PC-9 (cell line): ENCODE measurements at regions not wholly inside any gene's neighbourhood (a gene's known extent, or its start where the extent isn't known, plus 50 kb on each side); places are given as distances from the start of the nearest gene placed in this dataset.
"Not testable (repeated sequence)": the region's sequence is repeated elsewhere in the genome, so short reads cannot be mapped to it uniquely, and the experiment has no call there.

ENCODE experiments used
- BruUV-seq: library from RNA; stranded (reverse); fragments of 400-500 nt; replicated peaks from 2 replicates; lab custom pipeline; 2021; lab: Mats Ljungman, UMichigan
- CTCF ChIA-PET: fragments of 300-600 bp; sonication (Branson Sonifier 250); formaldehyde crosslinking; loops from one replicate; lab custom pipeline; 2022; ENCODE audit warnings: antibody characterized with exemption; lab: Charles Lee
- POLR2A ChIA-PET: fragments of 300-600 bp; sonication (Branson Sonifier 250); formaldehyde crosslinking; loops from one replicate; lab custom pipeline; 2022; ENCODE audit warnings: antibody characterized with exemption; ENCODE audit not compliant: unreplicated experiment; lab: Charles Lee
- DNase-seq, 2 experiments: peaks; one replicate each; pipeline versions ENCODE4 v3.0.0 to v3.0.0-alpha.2; 2015 to 2022; ENCODE audit warnings: mixed read lengths in 1 of 2
- H2AFZ ChIP-seq: fragments of 200-600 bp; sonication (generic); 2 replicates; pipeline ENCODE4 v1.8.1; 2017; ENCODE audit warnings: antibody characterized with exemption
- H3F3A ChIP-seq: fragments of 200-600 bp; sonication (generic); 2 replicates; pipeline ENCODE4 v1.8.1; 2017; ENCODE audit warnings: antibody characterized with exemption, mild to moderate bottlenecking, low read depth; ENCODE audit not compliant: insufficient read depth
- H3K27ac ChIP-seq: fragments of 200-600 bp; sonication (generic); 2 replicates; pipeline ENCODE4 v1.6.1; 2016; ENCODE audit warnings: mixed run types
- H3K27me3 ChIP-seq: fragments of 200-600 bp; sonication (generic); 2 replicates; pipeline ENCODE4 v1.6.1; 2016; ENCODE audit warnings: low read depth, mixed run types; ENCODE audit not compliant: insufficient read depth
- H3K36me3 ChIP-seq: fragments of 200-600 bp; sonication (generic); 2 replicates; pipeline ENCODE4 v1.6.1; 2016; ENCODE audit warnings: low read depth, mixed run types
- H3K4me1 ChIP-seq: fragments of 200-600 bp; sonication (generic); replicated peaks from 2 replicates; pipeline ENCODE4 v1.6.1; 2016; ENCODE audit warnings: mixed run types; ENCODE audit not compliant: insufficient read depth
- H3K4me2 ChIP-seq: fragments of 200-600 bp; sonication (generic); 2 replicates; pipeline ENCODE4 v1.6.1; 2017; ENCODE audit warnings: mixed run types
- H3K4me3 ChIP-seq: fragments of 200-600 bp; sonication (generic); 2 replicates; pipeline ENCODE4 v1.6.1; 2016; ENCODE audit warnings: mixed run types
- H3K79me2 ChIP-seq: fragments of 200-600 bp; sonication (generic); 2 replicates; pipeline ENCODE4 v1.6.1; 2017; ENCODE audit warnings: low read depth, mixed run types
- H3K9me2 ChIP-seq: fragments of 200-600 bp; sonication (generic); 2 replicates; pipeline ENCODE4 v1.8.1; 2017; ENCODE audit warnings: mild to moderate bottlenecking; ENCODE audit not compliant: insufficient read depth
- H3K9me3 ChIP-seq: fragments of 200-600 bp; sonication (generic); 2 replicates; pipeline ENCODE4 v1.8.1; 2016; ENCODE audit warnings: low read depth; ENCODE audit not compliant: insufficient read depth
- H4K20me1 ChIP-seq: fragments of 200-600 bp; sonication (generic); 2 replicates; pipeline ENCODE4 v1.8.1; 2017; ENCODE audit not compliant: insufficient read depth
- EZH2 ChIP-seq: fragments of 200-600 bp; sonication (generic); IDR thresholded peaks from 2 replicates; pipeline ENCODE4 v1.8.0; 2017; ENCODE audit warnings: antibody characterized with exemption, low read depth
- intact Hi-C: fragments of 100-400 bp; cut with micrococcal nuclease; formaldehyde crosslinking; loops from one replicate; pipeline ENCODE4 v1.10.0; 2022; ENCODE audit not compliant: unreplicated experiment
- TF ChIP-seq, protein P1 (sequence below): fragments of 200-600 bp; sonication (generic); conservative IDR thresholded peaks from 2 replicates; pipeline ENCODE4 v1.6.1; 2017; ENCODE audit warnings: mixed run types, antibody characterized with exemption, mild to moderate bottlenecking, moderate library complexity

GRCh38 chr2:130265570-130266247, 67.5 kb upstream of the TUBA3E start:
- H3K36me3 ChIP-seq, H3K79me2 ChIP-seq, H3K9me2 ChIP-seq, BruUV-seq, H2AFZ ChIP-seq, DNase-seq, H3K4me1 ChIP-seq, H3K9me3 ChIP-seq, H3K27ac ChIP-seq, POLR2A ChIA-PET, H3F3A ChIP-seq, H3K4me3 ChIP-seq, CTCF ChIA-PET, H4K20me1 ChIP-seq, H3K4me2 ChIP-seq, intact Hi-C loops: not testable (repeated sequence)
- peaks cover 58% of the 10 kb centered on the region for H3K27me3 ChIP-seq

- H3K4me3 ChIP-seq, H3K79me2 ChIP-seq, H3K36me3 ChIP-seq, H3K4me1 ChIP-seq, H3K27ac ChIP-seq, H2AFZ ChIP-seq, DNase-seq, H3K4me2 ChIP-seq, BruUV-seq, H3K9me3 ChIP-seq, H3F3A ChIP-seq, intact Hi-C loops, POLR2A ChIA-PET, CTCF ChIA-PET, H4K20me1 ChIP-seq, H3K9me2 ChIP-seq: not testable (repeated sequence)
- peaks cover 58% of the 10 kb centered on the region for H3K27me3 ChIP-seq
These were observed 66.7 kb upstream of the TUBA3E start for GRCh38 chr2:130264901-130265320.

DNA sequence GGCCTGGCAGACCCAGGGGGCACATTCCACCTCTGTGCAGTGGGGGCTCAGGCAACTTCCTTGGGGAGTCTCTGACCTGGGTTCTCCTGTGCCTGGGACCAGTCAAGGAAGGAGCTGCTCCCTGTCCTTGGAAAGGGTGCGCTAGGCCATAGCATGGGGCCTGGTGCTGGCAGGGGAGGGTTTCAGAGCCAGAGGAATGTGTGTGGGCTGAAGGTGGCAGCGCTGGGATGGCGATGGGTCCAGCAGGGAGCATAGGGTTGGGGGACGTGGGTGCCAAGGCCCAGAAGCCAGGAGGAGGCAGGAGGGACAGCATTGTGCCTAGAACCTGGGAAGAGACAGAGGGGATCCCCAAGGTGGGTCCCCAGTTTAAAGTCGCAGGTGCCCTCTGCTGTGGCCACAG, 66.3 kb upstream of the TUBA3E start:
- Histone ChIP-seq H3K36me3 (no peaks in the 10 kb centered on the region), H3K27ac (no peak overlapping the region), H3K79me2 (no peaks in the 10 kb centered on the region), H3K4me3 (no peak overlapping the region), H2AFZ (no peak overlapping the region), H3F3A (no peaks in the 10 kb centered on the region), H3K9me3 (no peaks in the 10 kb centered on the region), H3K27me3 (peaks cover 57% of the 10 kb centered on the region), H3K4me1 (no peaks in the 10 kb centered on the region), H3K9me2 (no peaks in the 10 kb centered on the region), H3K4me2 (no peak overlapping the region), H4K20me1 (no peaks in the 10 kb centered on the region)
- TF ChIP-seq EZH2, result no peak
- TF ChIP-seq, protein P1, sequence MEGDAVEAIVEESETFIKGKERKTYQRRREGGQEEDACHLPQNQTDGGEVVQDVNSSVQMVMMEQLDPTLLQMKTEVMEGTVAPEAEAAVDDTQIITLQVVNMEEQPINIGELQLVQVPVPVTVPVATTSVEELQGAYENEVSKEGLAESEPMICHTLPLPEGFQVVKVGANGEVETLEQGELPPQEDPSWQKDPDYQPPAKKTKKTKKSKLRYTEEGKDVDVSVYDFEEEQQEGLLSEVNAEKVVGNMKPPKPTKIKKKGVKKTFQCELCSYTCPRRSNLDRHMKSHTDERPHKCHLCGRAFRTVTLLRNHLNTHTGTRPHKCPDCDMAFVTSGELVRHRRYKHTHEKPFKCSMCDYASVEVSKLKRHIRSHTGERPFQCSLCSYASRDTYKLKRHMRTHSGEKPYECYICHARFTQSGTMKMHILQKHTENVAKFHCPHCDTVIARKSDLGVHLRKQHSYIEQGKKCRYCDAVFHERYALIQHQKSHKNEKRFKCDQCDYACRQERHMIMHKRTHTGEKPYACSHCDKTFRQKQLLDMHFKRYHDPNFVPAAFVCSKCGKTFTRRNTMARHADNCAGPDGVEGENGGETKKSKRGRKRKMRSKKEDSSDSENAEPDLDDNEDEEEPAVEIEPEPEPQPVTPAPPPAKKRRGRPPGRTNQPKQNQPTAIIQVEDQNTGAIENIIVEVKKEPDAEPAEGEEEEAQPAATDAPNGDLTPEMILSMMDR, result no peak
- POLR2A ChIA-PET, result interaction anchor here (0.5 kb wide), 1 partner anchor 1456 kb away, joined by 4 read pairs; no protein-coding TSS in a partner anchor
- DNase-seq, result no peak
- CTCF ChIA-PET, result no interaction called here
- intact Hi-C loops, result no loop called here
- no TSS peak for BruUV-seq

GRCh38 chr2:130264046-130264445, 65.8 kb upstream of the TUBA3E start:
- Histone ChIP-seq H3F3A (no peaks in the 10 kb centered on the region), H3K9me2 (no peaks in the 10 kb centered on the region), H3K36me3 (no peaks in the 10 kb centered on the region), H3K9me3 (no peaks in the 10 kb centered on the region), H3K27me3 (peaks cover 58% of the 10 kb centered on the region), H4K20me1 (no peaks in the 10 kb centered on the region), H3K4me2 (no peak overlapping the region), H3K4me1 (no peaks in the 10 kb centered on the region), H3K79me2 (no peaks in the 10 kb centered on the region), H2AFZ (no peak overlapping the region), H3K4me3 (no peak overlapping the region), H3K27ac (no peak overlapping the region)
- DNase-seq, result no peak
- intact Hi-C loops, result no loop called here
- ChIA-PET POLR2A (interaction anchor here (0.5 kb wide), 1 partner anchor 1455 kb away, joined by 4 read pairs; no protein-coding TSS in a partner anchor), CTCF (no interaction called here)
- no TSS peak for BruUV-seq
- TF ChIP-seq, protein P1, result no peak
- no peak for TF ChIP-seq EZH2
